ENCODE measurements at regions not wholly inside any gene's neighbourhood (a gene's known extent, or its start where the extent isn't known, plus 50 kb on each side); places are given as distances from the start of the nearest gene placed in this dataset.

DNA sequence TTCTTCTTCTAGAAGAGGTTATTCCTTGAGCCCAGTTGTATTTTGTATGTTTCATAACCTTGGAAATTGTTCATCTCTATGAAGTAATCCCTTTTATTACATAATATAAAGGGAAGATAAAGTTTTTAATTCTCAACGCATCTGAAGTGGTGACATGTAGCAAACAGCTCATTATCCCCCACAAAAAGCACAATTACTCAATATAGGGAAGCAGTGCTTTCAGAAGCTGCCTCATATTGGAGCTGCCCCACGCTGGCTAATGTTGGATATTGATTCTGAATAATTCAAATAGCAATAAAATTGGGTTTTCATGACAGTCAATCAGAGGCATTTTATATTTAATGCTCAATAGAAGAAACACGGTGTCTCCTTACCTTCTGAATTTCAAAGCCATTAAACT lies 604.3 kb upstream of the RBFOX1 start (continued):
- TF ChIP-seq, protein P1, sequence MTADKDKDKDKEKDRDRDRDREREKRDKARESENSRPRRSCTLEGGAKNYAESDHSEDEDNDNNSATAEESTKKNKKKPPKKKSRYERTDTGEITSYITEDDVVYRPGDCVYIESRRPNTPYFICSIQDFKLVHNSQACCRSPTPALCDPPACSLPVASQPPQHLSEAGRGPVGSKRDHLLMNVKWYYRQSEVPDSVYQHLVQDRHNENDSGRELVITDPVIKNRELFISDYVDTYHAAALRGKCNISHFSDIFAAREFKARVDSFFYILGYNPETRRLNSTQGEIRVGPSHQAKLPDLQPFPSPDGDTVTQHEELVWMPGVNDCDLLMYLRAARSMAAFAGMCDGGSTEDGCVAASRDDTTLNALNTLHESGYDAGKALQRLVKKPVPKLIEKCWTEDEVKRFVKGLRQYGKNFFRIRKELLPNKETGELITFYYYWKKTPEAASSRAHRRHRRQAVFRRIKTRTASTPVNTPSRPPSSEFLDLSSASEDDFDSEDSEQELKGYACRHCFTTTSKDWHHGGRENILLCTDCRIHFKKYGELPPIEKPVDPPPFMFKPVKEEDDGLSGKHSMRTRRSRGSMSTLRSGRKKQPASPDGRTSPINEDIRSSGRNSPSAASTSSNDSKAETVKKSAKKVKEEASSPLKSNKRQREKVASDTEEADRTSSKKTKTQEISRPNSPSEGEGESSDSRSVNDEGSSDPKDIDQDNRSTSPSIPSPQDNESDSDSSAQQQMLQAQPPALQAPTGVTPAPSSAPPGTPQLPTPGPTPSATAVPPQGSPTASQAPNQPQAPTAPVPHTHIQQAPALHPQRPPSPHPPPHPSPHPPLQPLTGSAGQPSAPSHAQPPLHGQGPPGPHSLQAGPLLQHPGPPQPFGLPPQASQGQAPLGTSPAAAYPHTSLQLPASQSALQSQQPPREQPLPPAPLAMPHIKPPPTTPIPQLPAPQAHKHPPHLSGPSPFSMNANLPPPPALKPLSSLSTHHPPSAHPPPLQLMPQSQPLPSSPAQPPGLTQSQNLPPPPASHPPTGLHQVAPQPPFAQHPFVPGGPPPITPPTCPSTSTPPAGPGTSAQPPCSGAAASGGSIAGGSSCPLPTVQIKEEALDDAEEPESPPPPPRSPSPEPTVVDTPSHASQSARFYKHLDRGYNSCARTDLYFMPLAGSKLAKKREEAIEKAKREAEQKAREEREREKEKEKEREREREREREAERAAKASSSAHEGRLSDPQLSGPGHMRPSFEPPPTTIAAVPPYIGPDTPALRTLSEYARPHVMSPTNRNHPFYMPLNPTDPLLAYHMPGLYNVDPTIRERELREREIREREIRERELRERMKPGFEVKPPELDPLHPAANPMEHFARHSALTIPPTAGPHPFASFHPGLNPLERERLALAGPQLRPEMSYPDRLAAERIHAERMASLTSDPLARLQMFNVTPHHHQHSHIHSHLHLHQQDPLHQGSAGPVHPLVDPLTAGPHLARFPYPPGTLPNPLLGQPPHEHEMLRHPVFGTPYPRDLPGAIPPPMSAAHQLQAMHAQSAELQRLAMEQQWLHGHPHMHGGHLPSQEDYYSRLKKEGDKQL (CRISPR knock-in tag; IDR thresholded peaks at IDR 0.05; ENCODE audit: low read depth), result no peak
- TF ChIP-seq CENPT (CRISPR knock-in tag; IDR thresholded peaks at IDR 0.05; ENCODE audit: low read depth), result no peak
- no peak for TF ChIP-seq ZNF557 (CRISPR knock-in tag; IDR thresholded peaks at IDR 0.05)
- no peak for TF ChIP-seq HES4 (CRISPR knock-in tag; IDR thresholded peaks at IDR 0.05; ENCODE audit: borderline replicate concordance)

DNA sequence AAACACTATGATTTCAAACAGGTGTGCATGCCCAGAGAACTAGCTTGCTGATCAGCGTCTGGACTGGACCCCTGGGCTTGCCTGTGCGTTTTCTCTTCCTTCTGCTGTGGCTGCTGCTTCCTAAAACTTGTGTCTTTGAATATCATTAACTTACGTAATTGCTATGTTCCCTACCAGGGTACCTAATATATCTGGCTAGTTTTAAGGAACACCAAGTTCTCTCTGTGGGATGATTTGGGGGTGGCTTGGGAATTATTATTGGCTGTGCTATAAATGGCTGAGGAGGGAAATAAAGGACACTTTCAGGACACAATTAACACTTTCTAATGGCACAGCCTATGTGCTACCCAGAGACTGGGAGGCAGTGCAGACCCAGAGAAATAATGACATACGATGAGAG lies 606.0 kb upstream of the RBFOX1 start:
- no peaks in the 10 kb centered on the region for H3K4me1 ChIP-seq (ENCODE audit: insufficient read depth, low read length)
- no peaks in the 10 kb centered on the region for H3K9me3 ChIP-seq (ENCODE audit: low read length)
- ChIA-PET POLR2A (no interaction called here), CTCF (ENCODE audit: low intra/inter-chr PET ratio, low total read pairs) (no interaction called here)
- no peaks in the 10 kb centered on the region for H3K36me3 ChIP-seq (replicated peaks in 1 of 2; ENCODE audit: control insufficient read depth in 1 of 2, insufficient read depth in 2 of 2, low read length in 2 of 2)
- no peak overlapping the region for H3K4me2 ChIP-seq (ENCODE audit: low read depth, low read length)
- no peaks in the 10 kb centered on the region for H3K79me2 ChIP-seq (ENCODE audit: insufficient read depth, low read length)
- no peak for ATAC-seq
- DNase-seq (ENCODE audit: low spot score), result no peak
- 15% methylated on average over 4 of the region's 4 CpGs for WGBS (ENCODE audit: low lambda C conversion rate)
- no peak overlapping the region for H3K9ac ChIP-seq (ENCODE audit: insufficient read depth, low read depth, low read length)
- no peak for TF ChIP-seq HOXA7 (CRISPR knock-in tag; IDR thresholded peaks at IDR 0.05)
- FAIRE-seq, result no peak
- in situ Hi-C loops (cut with HindIII; ENCODE audit: extremely low pct_ligation_motif_present, low pct_unique_long_range_greater_than_20kb), result no loop called here
- H3K27me3 ChIP-seq (ENCODE audit: control insufficient read depth in 1 of 2, insufficient read depth in 2 of 2, low read length in 2 of 2), result no peaks in the 10 kb centered on the region; a peak in 1 of 5 replicates
- H3K27ac ChIP-seq (ENCODE audit: extremely low read length, insufficient read depth, low read length), result no peak overlapping the region
- H2AFZ ChIP-seq (ENCODE audit: low read length), result no peak overlapping the region
- H4K20me1 ChIP-seq (ENCODE audit: insufficient read depth, low read length), result no peaks in the 10 kb centered on the region
- H3K4me3 ChIP-seq (replicated peaks in 1 of 3; ENCODE audit: insufficient read depth in 1 of 3, low read depth in 2 of 3, low read length in 3 of 3), result no peak overlapping the region
- intact Hi-C loops (cut with micrococcal nuclease; ENCODE audit: unreplicated experiment), result no loop called here
- BruUV-seq (replicated peaks), result no TSS peak

Data from HepG2 (cell line).